ENCODE measurements at regions not wholly inside any gene's neighbourhood (a gene's known extent, or its start where the extent isn't known, plus 50 kb on each side); places are given as distances from the start of the nearest gene placed in this dataset.

DNA sequence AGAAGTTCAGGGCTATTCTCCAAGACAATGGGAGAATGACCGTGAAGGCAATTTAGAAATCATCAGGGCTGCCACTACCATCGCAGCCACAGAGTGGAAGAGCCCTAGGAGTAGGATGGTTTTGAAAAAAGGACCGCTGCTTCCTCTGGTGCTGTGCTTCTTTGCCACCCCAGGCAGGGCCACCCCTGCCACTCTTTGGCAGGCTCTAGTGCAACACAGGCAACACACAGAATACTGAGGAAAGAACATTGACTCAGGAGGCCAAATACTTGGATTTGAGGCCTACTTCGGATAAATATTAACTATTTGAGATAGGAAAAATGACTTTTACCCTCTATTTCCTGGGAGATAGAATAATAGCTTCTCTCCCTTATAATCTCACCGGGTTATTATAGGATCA, 228.9 kb upstream of the BOD1L1 start:
- TF ChIP-seq POLR2AphosphoS5 (IDR thresholded peaks at IDR 0.05) (no peak), POLR2A (IDR thresholded peaks at IDR 0.05) (no peak)

DNA sequence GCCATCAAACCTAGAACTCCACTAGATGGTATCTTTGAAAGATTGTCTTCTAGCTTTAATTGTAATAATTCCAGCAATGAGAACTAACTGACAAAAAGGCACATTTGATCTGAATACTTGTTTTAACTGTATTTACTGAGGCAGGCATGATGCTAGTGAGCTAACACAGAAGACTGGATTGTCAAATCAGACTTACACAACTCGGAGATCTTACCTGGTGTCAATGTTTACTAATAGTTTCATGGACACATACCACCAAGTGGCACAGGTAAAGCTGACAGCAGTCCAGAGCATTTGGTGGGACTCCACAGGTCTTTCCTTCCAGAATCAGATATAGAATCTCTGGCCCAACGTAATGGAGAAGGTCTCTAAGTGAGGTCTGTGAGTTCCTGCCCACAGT, 229.9 kb upstream of the BOD1L1 start:
- 60 to 73% methylated on average over 2 of the region's 2 CpGs for WGBS, 2 donors
- Histone ChIP-seq H3K27me3 (no peaks in the 10 kb centered on the region), H3K36me3 (no peaks in the 10 kb centered on the region), H3K4me3 (no peak overlapping the region), H3K27ac (no peak overlapping the region), H3K4me1 (no peaks in the 10 kb centered on the region), H3K9me3 (peaks cover 0 to 4% (median 0%) of the 10 kb centered on the region in 4 donors)
- no peak for ATAC-seq (ENCODE audit: low FRiP score in 2 of 2)
- no peak for DNase-seq
- TF ChIP-seq EP300 (IDR thresholded peaks at IDR 0.05) (no peak), POLR2AphosphoS5 (IDR thresholded peaks at IDR 0.05) (no peak), POLR2A (IDR thresholded peaks at IDR 0.05) (no peak)
- TF ChIP-seq, protein P1, sequence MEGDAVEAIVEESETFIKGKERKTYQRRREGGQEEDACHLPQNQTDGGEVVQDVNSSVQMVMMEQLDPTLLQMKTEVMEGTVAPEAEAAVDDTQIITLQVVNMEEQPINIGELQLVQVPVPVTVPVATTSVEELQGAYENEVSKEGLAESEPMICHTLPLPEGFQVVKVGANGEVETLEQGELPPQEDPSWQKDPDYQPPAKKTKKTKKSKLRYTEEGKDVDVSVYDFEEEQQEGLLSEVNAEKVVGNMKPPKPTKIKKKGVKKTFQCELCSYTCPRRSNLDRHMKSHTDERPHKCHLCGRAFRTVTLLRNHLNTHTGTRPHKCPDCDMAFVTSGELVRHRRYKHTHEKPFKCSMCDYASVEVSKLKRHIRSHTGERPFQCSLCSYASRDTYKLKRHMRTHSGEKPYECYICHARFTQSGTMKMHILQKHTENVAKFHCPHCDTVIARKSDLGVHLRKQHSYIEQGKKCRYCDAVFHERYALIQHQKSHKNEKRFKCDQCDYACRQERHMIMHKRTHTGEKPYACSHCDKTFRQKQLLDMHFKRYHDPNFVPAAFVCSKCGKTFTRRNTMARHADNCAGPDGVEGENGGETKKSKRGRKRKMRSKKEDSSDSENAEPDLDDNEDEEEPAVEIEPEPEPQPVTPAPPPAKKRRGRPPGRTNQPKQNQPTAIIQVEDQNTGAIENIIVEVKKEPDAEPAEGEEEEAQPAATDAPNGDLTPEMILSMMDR (IDR thresholded peaks at IDR 0.05) = no peak

More for the DNA sequence above, 228.9 kb upstream of the BOD1L1 start:
- no peaks in the 10 kb centered on the region for H3K36me3 ChIP-seq
- H3K4me1 ChIP-seq = no peaks in the 10 kb centered on the region
- DNase-seq (no peak), ATAC-seq (ENCODE audit: low FRiP score in 2 of 2) (no peak)
- H3K9me3 ChIP-seq = no peaks in the 10 kb centered on the region
- 86 to 93% methylated on average over 5 of the region's 5 CpGs for WGBS, 2 donors
- no peaks in the 10 kb centered on the region for H3K27me3 ChIP-seq
- H3K27ac ChIP-seq = no peak overlapping the region
- H3K4me3 ChIP-seq = no peak overlapping the region

DNA sequence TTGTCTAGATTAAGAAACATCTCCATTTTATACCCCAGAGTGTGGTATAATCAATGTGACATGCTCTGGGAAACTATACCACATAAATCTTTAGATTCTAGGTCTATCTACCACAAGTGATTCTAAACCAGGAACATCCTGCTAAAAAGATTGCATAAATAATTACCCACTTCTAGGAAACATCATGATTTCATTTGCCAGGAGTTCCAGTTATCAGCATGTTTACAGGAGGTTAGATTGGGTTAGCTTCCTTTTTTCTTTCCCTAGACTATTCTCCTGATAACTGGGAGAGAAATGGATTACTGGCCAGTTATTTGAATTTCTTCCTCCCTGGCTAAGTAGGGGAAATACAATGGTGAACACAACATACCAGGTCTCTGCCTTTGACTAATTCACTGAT, 230.3 kb upstream of the BOD1L1 start:
- Histone ChIP-seq H3K4me3 (no peak overlapping the region), H3K36me3 (no peaks in the 10 kb centered on the region), H3K9me3 (peaks cover 0 to 4% (median 0%) of the 10 kb centered on the region in 4 donors), H3K27me3 (no peaks in the 10 kb centered on the region), H3K27ac (no peak overlapping the region), H3K4me1 (no peaks in the 10 kb centered on the region)
- ATAC-seq (ENCODE audit: low FRiP score in 2 of 2) = no peak
- TF ChIP-seq POLR2A (IDR thresholded peaks at IDR 0.05) = no peak
- TF ChIP-seq EP300 (IDR thresholded peaks at IDR 0.05) = no peak
- TF ChIP-seq POLR2AphosphoS5 (IDR thresholded peaks at IDR 0.05) = no peak
- TF ChIP-seq, protein P1 (IDR thresholded peaks at IDR 0.05) = no peak
- no peak for DNase-seq

DNA sequence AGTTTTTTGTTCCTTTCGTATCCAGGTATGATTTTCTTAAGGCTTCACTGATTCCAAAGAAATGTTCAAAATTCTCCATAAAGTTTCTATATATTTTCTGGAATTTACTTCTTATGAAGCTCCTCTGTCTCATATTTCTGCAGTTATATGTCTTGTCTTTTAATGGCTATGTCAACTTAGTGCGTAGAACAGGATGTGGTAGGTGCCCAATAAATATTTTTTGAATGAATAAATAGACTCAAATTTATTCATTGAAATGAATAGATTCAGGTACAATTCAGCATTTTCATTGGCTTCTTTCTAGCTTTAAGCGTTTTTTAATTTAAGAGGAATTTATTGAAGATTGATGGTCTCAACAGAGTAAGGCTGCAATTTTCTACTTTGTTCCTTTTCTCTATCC, 231.9 kb upstream of the BOD1L1 start:
- no peak overlapping the region for H3K4me3 ChIP-seq
- ATAC-seq (ENCODE audit: low FRiP score in 2 of 2) = no peak
- no peaks in the 10 kb centered on the region for H3K36me3 ChIP-seq
- peaks cover 0 to 4% (median 0%) of the 10 kb centered on the region in 4 donors for H3K9me3 ChIP-seq
- H3K4me1 ChIP-seq = no peaks in the 10 kb centered on the region
- H3K27ac ChIP-seq = no peak overlapping the region
- 90 to 93% methylated on average over 3 of the region's 3 CpGs for WGBS, 2 donors
- TF ChIP-seq POLR2AphosphoS5 (IDR thresholded peaks at IDR 0.05) (no peak), EP300 (IDR thresholded peaks at IDR 0.05) (no peak), POLR2A (IDR thresholded peaks at IDR 0.05) (no peak)
- TF ChIP-seq, protein P1 (IDR thresholded peaks at IDR 0.05) = no peak
- no peak for DNase-seq
- no peaks in the 10 kb centered on the region for H3K27me3 ChIP-seq

DNA sequence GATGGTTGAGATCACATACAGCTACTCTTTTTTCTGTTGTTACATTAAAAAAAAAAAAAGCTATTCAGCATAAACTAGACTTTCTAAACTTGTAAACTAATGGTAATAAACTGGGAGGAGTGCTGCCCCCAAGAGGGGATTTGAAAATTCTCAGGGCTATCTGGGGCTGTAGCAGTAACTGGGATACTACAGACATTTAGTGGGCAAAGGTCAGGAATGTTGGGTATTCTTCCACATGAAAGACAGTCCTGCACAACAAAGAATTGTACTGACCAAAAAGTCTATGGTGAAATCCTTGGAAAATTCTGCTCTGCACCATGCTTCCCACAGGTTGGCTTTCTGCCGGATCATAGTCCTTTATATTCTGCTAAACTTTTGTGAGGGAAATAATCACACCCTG, 232.6 kb upstream of the BOD1L1 start:
- Histone ChIP-seq H3K9me3 (peaks cover 0 to 4% (median 0%) of the 10 kb centered on the region in 4 donors), H3K4me3 (no peak overlapping the region), H3K27ac (no peak overlapping the region), H3K27me3 (no peaks in the 10 kb centered on the region), H3K4me1 (no peaks in the 10 kb centered on the region), H3K36me3 (no peaks in the 10 kb centered on the region)
- DNase-seq (no peak), ATAC-seq (ENCODE audit: low FRiP score in 2 of 2) (no peak)
- WGBS, 2 donors = 47 to 55% methylated on average over 1 of the region's 1 CpG
- TF ChIP-seq POLR2AphosphoS5 (IDR thresholded peaks at IDR 0.05) = no peak
- no peak for TF ChIP-seq POLR2A (IDR thresholded peaks at IDR 0.05)
- no peak for TF ChIP-seq EP300 (IDR thresholded peaks at IDR 0.05)
- TF ChIP-seq, protein P1 (IDR thresholded peaks at IDR 0.05) = no peak
